HUES6 (cell line): ENCODE measurements at regions not wholly inside any gene's neighbourhood (a gene's known extent, or its start where the extent isn't known, plus 50 kb on each side); places are given as distances from the start of the nearest gene placed in this dataset.

Experiments used
- H3K27ac ChIP-seq: 2 replicates; pipeline ENCODE4 v1.7.0; 2013; ENCODE audit warnings: low read depth, mild to moderate bottlenecking, low read length, inconsistent platforms
- H3K27me3 ChIP-seq: 2 replicates; pipeline ENCODE4 v1.6.1; 2013; ENCODE audit warnings: low read length; ENCODE audit not compliant: control insufficient read depth, insufficient read depth
- H3K36me3 ChIP-seq: 2 replicates; pipeline ENCODE4 v1.6.1; 2013; ENCODE audit warnings: low read length; ENCODE audit not compliant: control insufficient read depth, insufficient read depth
- H3K4me1 ChIP-seq: 2 replicates; pipeline ENCODE4 v1.6.1; 2013; ENCODE audit warnings: low read length; ENCODE audit not compliant: control insufficient read depth, insufficient read depth
- H3K4me3 ChIP-seq: 2 replicates; pipeline ENCODE4 v1.5.1; 2013; ENCODE audit warnings: low read depth, low read length
- H3K9ac ChIP-seq: one replicate; pipeline ENCODE4 v1.6.1; 2013; ENCODE audit warnings: mild to moderate bottlenecking, low read length
- H3K9me3 ChIP-seq: 2 replicates; pipeline ENCODE4 v1.6.1; 2013; ENCODE audit warnings: low read depth, low read length; ENCODE audit not compliant: control insufficient read depth, insufficient read depth

DNA sequence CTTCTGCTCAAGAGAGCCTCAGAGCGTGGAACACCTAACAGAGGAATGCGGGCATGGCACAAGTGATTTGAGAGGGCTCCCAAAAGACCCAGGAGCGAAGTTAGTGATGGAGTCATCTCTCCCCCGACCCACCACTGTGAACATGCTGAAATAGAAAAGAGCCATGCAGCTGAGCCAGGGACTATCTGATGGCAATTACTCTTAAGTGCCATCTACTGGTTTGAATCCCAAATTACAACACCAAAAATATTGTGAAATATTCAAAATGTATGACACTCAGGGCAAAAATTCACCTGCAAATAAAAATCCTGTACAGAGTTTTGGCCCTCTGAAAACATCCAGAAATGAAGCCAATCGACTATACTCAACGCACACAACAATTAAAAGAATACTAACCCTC lies 2038.9 kb upstream of the ADGRL3 start:
- Histone ChIP-seq H3K27me3 (no peaks in the 10 kb centered on the region), H3K9me3 (no peaks in the 10 kb centered on the region), H3K36me3 (no peaks in the 10 kb centered on the region), H3K27ac (no peak overlapping the region), H3K9ac (no peak overlapping the region), H3K4me3 (no peak overlapping the region), H3K4me1 (peaks cover 23% of the 10 kb centered on the region; the same call in 1 of the 2 replicates)

DNA sequence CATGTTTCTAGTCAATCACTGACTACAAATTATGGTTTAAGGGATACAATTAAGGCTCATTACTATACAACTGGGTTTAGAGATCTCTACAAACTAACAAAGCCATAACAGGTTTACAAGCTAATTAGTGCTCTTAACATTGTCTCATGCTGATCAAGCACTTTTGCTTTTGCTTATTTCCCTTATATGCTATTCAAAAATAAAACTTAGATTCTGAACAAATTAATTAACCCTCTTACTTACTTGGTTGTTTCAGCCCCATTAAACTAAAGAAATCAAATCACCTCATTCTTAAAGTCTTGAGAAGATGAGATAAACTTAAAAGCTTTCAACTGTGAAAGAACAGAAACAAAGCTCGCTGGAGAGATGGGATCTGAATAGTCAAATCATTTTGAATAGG lies 2024.5 kb upstream of the ADGRL3 start:
- Histone ChIP-seq H3K27ac (no peak overlapping the region), H3K9me3 (peaks cover 8% of the 10 kb centered on the region; the same call in 1 of the 2 replicates), H3K9ac (no peak overlapping the region), H3K4me3 (no peak overlapping the region), H3K36me3 (no peaks in the 10 kb centered on the region), H3K4me1 (no peaks in the 10 kb centered on the region), H3K27me3 (no peaks in the 10 kb centered on the region)

DNA sequence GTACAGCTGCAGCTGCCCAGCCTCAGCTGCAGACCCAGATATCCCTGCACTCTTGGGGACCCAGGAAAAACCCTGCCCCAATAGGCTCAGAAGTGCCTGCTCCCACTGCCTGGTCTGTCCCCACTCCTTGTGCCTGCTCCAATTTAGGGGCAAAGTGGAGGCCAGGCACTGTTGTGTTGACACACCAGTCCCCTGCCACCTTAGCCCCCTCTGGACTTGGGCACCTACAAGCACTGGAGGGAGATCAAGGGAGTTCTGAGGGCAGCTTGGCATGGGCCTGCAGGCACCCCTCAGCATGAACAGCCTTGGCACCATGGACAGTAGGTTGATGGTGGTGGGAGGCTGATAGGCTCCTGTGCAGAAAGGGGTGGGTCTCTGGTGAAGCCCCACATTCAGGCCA lies 2020.8 kb upstream of the ADGRL3 start:
- Histone ChIP-seq H3K9me3 (no peaks in the 10 kb centered on the region), H3K4me3 (no peak overlapping the region), H3K36me3 (no peaks in the 10 kb centered on the region), H3K27ac (no peak overlapping the region), H3K4me1 (no peaks in the 10 kb centered on the region), H3K27me3 (no peaks in the 10 kb centered on the region), H3K9ac (no peak overlapping the region)

DNA sequence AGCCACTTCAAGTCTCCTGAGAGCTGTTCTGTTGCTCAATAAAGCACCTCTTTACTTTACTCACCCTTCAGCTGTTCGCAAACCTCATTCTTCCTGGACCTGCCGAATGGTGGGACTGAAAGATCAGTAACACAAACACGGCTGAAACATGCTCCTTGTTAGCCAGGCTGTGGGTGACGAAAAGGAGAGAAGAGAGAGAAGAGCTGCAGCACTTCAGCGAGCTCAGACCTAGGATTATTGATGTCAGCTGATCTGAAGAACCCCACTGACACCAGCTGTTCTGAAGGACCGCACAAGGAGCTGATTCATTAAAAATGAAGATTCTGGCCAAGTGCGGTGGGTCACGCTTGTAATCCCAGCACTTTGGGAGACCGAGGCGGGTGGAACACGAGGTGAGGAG lies 2020.0 kb upstream of the ADGRL3 start:
- H3K9ac ChIP-seq: no peak overlapping the region
- no peaks in the 10 kb centered on the region for H3K36me3 ChIP-seq
- H3K27me3 ChIP-seq: no peaks in the 10 kb centered on the region
- H3K4me3 ChIP-seq: no peak overlapping the region
- H3K9me3 ChIP-seq: no peaks in the 10 kb centered on the region
- H3K27ac ChIP-seq: no peak overlapping the region
- no peaks in the 10 kb centered on the region for H3K4me1 ChIP-seq

DNA sequence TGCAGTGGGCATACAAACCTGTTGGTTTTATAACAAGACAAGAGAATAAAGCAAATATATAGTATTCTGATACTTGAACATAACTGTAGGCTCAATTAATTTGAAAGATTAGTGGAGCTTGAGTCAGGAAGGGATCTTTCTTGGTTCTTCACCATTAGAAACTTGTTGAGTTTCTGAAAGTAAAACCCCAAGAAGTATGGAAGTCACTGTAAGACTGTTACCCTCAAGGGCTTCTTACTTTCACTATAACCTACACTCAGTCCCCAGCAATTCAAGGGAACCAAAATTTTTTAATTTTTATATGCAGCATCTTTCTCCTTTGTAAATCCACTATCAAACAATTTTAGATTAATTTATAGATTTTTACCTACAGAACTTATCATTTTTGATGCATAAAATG lies 2019.2 kb upstream of the ADGRL3 start:
- no peaks in the 10 kb centered on the region for H3K27me3 ChIP-seq
- no peaks in the 10 kb centered on the region for H3K4me1 ChIP-seq
- H3K9me3 ChIP-seq: no peaks in the 10 kb centered on the region
- H3K27ac ChIP-seq: no peak overlapping the region
- H3K9ac ChIP-seq: no peak overlapping the region
- H3K4me3 ChIP-seq: no peak overlapping the region
- H3K36me3 ChIP-seq: no peaks in the 10 kb centered on the region

DNA sequence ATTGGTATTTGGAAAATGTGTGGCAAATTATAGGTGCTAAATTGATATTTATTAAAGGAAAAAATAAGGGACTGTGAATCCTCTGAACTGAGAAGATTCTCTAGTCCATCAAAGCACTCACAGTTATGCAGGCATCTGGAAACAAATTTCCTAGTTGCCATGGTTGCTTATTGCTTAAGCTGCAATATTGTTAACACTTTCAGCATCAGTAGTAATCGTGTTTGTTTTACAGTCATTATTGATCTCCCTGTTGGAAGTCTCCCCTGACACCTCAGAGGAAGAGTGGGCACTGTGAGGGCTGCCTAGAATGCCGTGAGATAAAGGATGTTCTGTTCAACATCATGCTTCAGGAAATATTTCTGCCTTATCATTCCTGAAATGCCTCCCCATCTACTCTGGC lies 2004.3 kb upstream of the ADGRL3 start:
- Histone ChIP-seq H3K9ac (no peak overlapping the region), H3K36me3 (no peaks in the 10 kb centered on the region), H3K9me3 (no peaks in the 10 kb centered on the region), H3K27ac (no peak overlapping the region), H3K27me3 (no peaks in the 10 kb centered on the region), H3K4me1 (no peaks in the 10 kb centered on the region), H3K4me3 (no peak overlapping the region)

DNA sequence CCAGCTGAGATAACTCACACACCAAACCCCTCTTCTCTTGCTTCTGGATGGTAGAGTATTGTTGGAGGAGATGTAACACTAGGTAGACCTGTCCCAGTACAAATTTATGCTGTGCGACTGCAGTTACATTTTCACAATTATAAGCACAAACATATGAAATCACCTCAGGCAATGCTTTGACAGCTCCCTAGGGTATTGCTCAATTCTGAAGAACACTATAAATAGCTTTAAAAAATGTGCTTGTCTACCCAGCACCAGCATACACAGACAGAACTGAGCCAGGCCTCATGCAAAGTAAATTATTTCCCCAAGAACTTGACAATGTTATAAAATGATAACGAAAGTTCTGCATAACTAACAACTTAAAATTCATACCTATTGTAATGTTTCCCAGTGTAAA lies 1999.1 kb upstream of the ADGRL3 start:
- H3K36me3 ChIP-seq: no peaks in the 10 kb centered on the region
- H3K4me1 ChIP-seq: no peaks in the 10 kb centered on the region
- no peak overlapping the region for H3K9ac ChIP-seq
- H3K27ac ChIP-seq: no peak overlapping the region
- no peaks in the 10 kb centered on the region for H3K27me3 ChIP-seq
- H3K9me3 ChIP-seq: peaks cover 4% of the 10 kb centered on the region; the same call in 1 of the 2 replicates
- H3K4me3 ChIP-seq: no peak overlapping the region

DNA sequence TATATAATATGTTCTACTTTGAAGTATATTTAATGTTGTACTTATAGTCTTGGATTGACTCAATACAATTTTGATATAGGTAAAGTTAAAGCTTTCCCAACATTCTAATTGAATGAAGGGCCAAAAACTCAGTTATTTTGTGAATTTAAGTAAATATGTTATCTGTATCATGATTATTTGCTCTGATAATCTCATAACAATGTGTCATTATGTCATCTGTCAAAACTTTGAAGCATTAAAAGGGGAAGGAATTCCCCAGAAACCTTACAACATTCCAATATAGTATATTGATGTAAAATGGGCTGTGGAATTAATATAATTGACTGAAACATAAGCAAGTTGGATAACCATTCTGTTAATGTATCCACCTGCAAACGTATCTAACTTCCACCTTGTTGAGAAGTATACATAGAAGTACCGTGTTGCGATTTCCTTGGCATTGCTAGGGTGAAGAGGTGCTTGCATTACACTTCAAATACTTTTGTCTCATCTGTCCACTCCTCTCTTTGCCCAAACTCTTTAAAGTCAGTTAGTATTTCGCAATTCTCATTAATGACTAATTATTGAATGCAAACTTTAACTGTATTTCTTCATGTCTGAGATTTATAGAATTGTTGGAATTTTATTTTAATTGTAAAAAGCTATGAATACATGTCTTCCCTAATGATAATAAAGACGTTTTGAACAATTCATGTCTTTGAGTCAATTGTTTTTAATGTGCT lies 1982.1 kb upstream of the ADGRL3 start:
- no peaks in the 10 kb centered on the region for H3K4me1 ChIP-seq
- no peak overlapping the region for H3K4me3 ChIP-seq
- H3K36me3 ChIP-seq: no peaks in the 10 kb centered on the region
- H3K9me3 ChIP-seq: no peaks in the 10 kb centered on the region
- H3K27ac ChIP-seq: no peak overlapping the region
- no peak overlapping the region for H3K9ac ChIP-seq
- no peaks in the 10 kb centered on the region for H3K27me3 ChIP-seq

DNA sequence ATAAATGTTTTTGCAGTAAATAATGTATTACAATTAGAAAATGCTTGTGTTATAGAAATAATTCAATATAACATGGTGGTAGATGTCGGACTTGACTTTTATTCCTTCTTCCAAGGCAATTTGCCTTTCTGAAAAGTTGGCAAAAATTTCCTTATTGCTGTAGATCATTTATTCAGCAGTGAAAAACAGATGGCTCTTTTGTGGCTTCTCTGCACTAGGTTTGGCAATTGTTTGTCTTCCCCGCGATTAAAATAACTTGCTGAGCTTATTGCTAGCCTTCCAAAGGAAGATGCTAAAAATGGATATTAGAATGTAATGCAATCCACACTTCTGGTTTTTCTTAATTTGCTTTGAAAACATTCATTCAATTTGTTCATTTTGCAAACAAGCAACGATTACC lies 1977.9 kb upstream of the ADGRL3 start:
- Histone ChIP-seq H3K9me3 (no peaks in the 10 kb centered on the region), H3K36me3 (no peaks in the 10 kb centered on the region), H3K4me3 (no peak overlapping the region), H3K4me1 (no peaks in the 10 kb centered on the region), H3K9ac (no peak overlapping the region), H3K27me3 (no peaks in the 10 kb centered on the region), H3K27ac (no peak overlapping the region)

DNA sequence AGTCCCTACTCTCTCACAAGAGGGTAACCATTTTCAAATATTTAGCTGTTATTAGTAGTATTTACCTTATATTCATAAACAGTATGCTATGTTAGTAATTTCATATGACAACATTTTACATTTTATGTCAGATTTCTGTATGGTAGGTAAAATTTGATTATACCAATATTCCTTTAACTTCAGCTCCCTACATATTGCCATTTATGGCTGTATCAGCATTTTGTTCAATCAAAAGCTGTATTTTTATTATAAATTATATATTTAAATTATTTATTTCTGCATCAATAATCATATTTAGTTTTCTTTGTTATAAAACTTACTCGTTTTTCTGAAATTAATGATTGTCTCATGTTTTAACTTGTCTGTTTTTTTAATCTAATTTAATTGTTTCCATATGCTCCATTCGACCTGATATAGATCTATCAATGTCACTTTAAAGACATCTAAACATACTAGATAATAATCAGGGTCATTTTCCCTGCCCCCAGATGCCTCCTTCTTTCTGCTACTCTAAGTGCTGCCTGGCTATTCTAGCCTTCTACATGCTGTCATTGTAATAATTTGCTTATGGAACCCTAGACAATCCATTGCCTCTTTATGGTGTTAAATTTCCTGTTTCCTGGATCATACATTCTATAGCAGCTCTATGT lies 1976.7 kb upstream of the ADGRL3 start:
- Histone ChIP-seq H3K9ac (no peak overlapping the region), H3K36me3 (no peaks in the 10 kb centered on the region), H3K9me3 (no peaks in the 10 kb centered on the region), H3K27ac (no peak overlapping the region), H3K4me1 (no peaks in the 10 kb centered on the region), H3K4me3 (no peak overlapping the region), H3K27me3 (no peaks in the 10 kb centered on the region)

DNA sequence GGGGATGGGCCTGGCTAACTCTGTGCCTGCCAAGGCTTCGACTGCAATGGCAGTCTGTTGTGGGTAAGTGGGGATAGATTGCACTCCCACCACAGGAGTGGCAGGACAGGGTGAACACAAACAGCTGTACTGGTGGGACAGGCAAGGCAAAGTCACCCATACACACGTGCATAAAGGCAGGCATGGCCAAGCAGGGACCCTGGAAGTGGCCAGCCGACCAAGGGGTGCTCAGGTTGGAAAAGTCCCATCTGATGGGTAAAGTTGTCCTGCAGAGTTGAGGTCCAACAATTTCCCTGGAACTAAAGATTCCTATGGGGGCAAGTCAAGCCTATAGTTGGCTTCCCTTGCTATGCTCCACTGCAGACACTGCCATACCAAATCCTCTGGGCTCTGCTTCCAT lies 1961.9 kb upstream of the ADGRL3 start:
- Histone ChIP-seq H3K4me3 (no peak overlapping the region), H3K9me3 (no peaks in the 10 kb centered on the region), H3K4me1 (0 out of 2 replicates have a peak, but pooled peaks cover 3% of the 10 kb centered on the region)

More for the DNA sequence above, 1961.9 kb upstream of the ADGRL3 start:
- no peak overlapping the region for H3K27ac ChIP-seq
- H3K9ac ChIP-seq: no peak overlapping the region
- H3K36me3 ChIP-seq: no peaks in the 10 kb centered on the region
- H3K27me3 ChIP-seq: no peaks in the 10 kb centered on the region
